GM19438 (cell line): ENCODE measurements at regions not wholly inside any gene's neighbourhood (a gene's known extent, or its start where the extent isn't known, plus 50 kb on each side); places are given as distances from the start of the nearest gene placed in this dataset.
"Not testable (repeated sequence)": the region's sequence is repeated elsewhere in the genome, so short reads cannot be mapped to it uniquely, and the experiment has no call there.

Experiments
- ATAC-seq: cut with Tn5 transposase; IDR thresholded peaks from one replicate; pipeline ENCODE4 v1.9.1; 2021; ENCODE audit warnings: low read depth; ENCODE audit not compliant: unreplicated experiment

- ATAC-seq = no peak
Observed at GRCh38 chr7:156402255-156402654, 238.3 kb upstream of the RNF32 start.

GRCh38 chr7:156401617-156402016 is 239.0 kb upstream of the RNF32 start:
- no peak for ATAC-seq

DNA sequence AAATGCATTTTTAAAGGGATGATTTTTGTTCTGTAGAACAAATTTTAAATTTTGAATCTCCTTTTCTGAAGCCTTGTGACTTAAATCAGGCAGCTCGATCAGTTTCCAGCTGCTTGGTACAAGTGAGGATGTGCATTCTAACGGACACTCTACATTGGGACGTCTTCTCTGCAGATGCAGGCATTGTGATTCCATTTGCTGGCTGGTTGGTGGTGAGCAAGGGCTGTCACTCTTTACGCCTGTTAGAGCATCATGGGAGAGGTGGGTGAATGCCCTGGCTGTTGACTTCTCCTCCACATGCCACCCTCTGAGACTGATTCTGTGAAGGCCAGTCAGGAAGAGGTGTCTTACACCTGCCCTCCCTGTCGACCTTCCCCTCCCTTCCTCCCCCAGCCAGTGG is 240.5 kb upstream of the RNF32 start:
- ATAC-seq = no peak

DNA sequence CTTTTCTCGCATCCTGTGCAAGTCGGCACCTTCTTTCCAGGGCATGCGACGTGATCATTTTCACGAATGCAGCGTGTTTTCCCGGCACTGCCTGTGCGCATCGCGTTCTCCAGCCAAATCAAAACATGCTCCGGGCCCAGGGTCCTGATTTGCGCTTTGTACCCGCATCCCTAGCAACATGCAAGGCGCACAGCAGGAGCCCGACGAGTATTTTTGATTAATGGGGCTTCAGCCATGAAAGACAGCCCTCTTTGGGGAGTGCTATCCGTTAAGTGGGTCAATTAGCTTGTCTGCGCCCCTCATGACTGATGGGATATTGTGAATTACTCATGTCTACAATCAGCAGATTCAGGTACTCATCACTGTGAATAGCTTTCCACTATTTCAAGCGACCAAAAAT is 243.3 kb upstream of the RNF32 start:
- ATAC-seq = no peak

DNA sequence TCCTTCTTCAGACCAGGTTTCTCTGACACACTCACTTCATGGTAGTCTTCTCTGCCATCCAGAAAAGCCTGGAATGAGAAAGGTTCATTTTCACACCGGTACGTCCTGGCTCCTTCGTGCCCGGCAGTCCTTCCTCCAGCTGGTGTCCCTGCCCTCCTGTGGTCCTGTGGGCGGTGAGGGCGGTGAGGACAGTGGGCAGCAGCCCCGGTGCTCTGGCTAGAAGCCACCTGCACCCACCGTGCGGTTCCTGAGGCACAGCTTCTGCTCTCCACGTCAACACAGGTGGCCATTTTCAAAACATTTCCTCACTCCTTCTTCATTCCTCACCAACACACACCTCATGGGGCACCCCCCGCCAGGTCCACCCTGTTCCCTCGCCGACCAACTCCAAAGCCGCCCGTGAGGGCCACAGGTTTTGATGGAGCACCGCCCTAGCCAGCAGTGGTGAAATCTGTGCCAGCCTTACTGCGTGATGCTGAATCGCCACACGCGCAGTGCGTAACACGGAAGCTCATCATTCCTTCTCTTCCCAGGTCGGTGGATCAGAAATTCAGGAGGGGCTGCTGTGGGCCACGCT is 251.4 kb upstream of the RNF32 start:
- no peak for ATAC-seq

DNA sequence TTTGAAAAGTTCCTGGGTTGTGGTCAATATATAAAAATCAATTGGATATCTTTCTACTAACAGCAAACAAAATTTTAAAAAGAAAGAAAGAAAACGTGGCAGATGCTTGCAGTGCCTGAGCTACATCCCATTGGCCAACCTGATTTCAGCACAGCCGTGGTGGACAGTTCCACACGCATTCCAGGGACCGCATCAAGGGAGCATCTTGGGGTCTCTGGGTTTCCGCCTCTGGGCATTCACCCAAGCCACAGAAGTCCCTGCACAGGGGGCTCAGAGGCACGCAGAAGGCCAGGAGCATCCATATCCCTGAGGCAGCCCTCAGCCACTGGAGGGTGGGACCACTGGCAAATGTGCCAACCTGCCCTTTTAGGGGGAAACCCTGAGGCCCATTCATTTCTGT is 254.5 kb upstream of the RNF32 start:
- ATAC-seq = no peak

GRCh38 chr7:156384706-156385105 is 255.9 kb upstream of the RNF32 start:
- ATAC-seq = no peak

DNA sequence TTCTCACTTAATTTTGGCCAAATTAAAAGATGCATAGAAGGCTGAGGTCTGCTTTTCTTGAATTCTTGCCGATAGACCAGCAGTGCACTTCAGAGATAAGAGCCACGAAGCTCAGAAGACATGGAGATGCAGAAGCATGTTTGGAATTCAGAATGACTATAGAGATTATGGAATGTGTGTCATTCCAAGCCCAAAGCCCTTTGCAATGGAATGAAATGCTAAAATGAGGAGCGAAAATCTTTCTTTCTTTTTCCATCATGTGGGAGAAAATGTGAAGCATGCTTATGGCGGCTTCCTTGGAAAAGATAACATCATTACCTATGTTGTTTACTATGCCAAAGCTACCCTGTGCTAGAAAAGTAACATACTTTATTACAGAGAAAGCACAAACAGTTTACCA is 257.0 kb upstream of the RNF32 start:
- no peak for ATAC-seq

GRCh38 chr7:156380261-156380660 is 260.3 kb upstream of the RNF32 start:
- no peak for ATAC-seq

GRCh38 chr7:156379324-156380070 is 261.1 kb upstream of the RNF32 start:
- ATAC-seq = no peak

GRCh38 chr7:156378806-156379205 is 261.8 kb upstream of the RNF32 start:
- ATAC-seq = no peak

DNA sequence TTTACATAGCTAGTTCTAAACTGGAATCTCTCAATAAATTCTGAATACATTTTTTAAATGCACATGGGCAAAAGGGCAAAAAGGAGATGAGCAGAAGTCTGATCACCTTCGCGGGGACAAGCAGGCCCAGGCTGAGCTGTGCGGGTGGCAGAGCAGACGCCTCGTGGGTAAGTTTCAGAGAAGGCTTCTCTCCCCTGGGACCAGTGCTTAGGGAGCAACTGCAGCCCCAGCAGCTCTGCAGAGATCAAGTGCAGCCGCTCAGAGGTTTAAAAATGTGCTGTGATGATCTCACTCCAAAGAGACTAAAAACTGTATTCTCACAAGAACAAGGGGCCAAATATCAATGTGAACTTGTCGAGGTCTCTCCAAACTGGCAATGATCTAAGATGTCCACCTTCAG is 264.3 kb upstream of the RNF32 start:
- no peak for ATAC-seq

GRCh38 chr7:156374335-156374734 is 266.2 kb upstream of the RNF32 start:
- no peak for ATAC-seq

DNA sequence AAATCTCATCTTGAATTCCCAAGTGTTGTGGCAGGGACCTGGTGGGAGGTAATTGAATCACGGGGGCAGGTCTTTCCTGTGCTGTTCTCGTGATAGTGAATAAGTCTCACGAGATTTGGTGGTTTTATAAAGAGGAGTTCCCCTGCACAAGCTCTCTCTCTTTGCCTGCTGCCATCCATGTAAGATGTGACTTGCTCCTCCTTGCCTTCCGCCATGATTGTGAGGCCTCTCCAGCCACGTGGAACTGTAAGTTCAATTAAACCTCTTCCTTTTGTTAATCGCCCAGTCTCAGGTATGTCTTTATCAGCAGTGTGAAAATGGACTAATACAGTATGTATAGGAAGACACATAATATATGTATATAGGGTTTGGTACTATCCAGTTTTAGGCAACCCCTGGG is 270.6 kb upstream of the RNF32 start:
- not testable (repeated sequence) for ATAC-seq

- no peak for ATAC-seq
Observed at GRCh38 chr7:156368053-156368843, 272.3 kb upstream of the RNF32 start.

- ATAC-seq = no peak
Observed at GRCh38 chr7:156363751-156364150, 276.8 kb upstream of the RNF32 start.

GRCh38 chr7:156360835-156361234 is 279.7 kb upstream of the RNF32 start:
- ATAC-seq = no peak

- ATAC-seq = no peak
Observed at GRCh38 chr7:156356551-156356950, 284.0 kb upstream of the RNF32 start.

DNA sequence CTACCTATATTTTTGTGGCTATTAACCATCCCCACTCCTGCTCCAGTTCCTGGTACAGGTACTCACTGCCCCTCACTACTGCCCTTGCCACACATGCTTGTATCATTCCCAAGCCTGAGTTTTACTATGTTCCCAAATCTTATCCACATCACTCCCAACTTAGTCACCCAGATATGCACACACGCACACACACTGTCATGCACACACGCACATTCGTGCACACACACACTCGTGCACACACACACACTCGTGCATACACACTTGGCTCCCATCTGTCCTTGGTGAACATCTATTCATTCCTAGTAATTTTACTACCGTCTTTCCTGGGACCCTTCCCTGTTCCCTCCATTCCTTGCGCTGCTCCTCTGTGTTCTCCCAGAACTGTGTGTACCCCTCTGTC is 287.2 kb upstream of the RNF32 start:
- ATAC-seq = no peak

DNA sequence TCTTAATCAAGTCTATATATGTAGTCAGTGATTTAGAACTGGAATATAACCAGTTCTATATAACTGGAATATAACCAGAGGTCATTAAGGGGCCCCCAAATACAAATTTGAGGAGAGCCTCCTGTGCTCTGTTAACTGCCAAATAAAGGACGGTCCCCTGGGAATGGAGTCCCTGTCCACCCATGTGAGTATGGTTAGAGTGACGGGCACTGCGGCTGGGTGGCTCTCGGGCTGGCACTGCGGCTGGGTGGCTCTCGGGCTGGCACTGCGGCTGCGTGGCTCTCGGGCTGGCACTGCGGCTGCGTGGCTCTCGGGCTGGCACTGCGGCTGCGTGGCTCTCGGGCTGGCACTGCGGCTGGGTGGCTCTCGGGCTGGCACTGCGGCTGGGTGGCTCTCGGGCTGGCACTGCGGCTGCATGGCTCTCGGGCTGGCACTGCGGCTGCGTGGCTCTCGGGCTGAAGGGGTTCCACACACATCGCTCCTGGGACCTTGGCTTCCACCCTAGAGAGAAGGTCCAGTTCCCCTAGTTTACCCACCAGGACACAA is 292.8 kb upstream of the RNF32 start:
- not testable (repeated sequence) for ATAC-seq

DNA sequence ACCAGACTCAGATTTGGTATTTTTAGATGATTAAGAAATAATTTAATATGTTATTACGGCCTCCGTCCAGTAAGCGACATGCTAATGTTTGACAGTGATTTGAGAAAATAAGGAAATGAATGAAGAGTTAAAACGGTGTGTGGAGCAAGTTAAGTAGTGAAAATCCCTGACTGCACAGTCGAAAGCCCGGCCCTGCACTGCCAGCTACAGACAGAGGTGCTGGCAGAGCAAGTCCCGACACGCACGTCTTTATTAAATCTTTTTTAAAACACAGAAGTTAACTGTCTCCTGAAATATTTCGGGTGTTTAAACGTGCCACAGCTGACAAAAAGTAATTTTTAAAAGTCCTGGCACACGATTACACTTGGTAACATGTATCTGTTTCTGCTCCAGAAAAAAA is 293.4 kb upstream of the RNF32 start:
- no peak for ATAC-seq
